Left lung (tissue), 4 donors: ENCODE measurements at regions not wholly inside any gene's neighbourhood (a gene's known extent, or its start where the extent isn't known, plus 50 kb on each side); places are given as distances from the start of the nearest gene placed in this dataset.
A peak's percentile ranks its signal among the peaks of the same experiment; 100 is the strongest.

Experiments
- ATAC-seq: fragments of 200-7000 bp; cut with Tn5 transposase; one replicate; pipeline ENCODE4 v1.9.1; 2020; ENCODE audit warnings: moderate library complexity
- DNase-seq, 4 donors: peaks; one replicate each; pipeline ENCODE4 v3.0.0-alpha.2; 2013 to 2020
- H3K27ac ChIP-seq, 2 donors: fragments of 200-600 bp; sonication (generic) in 1 of 2; one replicate each; pipeline versions ENCODE4 v1.5.0 to v1.8.0; 2020 to 2021
- H3K27me3 ChIP-seq, 2 donors: fragments of 200-600 bp; sonication (generic) in 1 of 2; one replicate each; pipeline versions ENCODE4 v1.5.0 to v1.8.0; 2020 to 2021
- H3K36me3 ChIP-seq, 2 donors: fragments of 200-600 bp; sonication (generic) in 1 of 2; one replicate each; pipeline versions ENCODE4 v1.5.0 to v1.8.0; 2020 to 2021
- H3K4me1 ChIP-seq, 2 donors: fragments of 200-600 bp; one replicate each; pipeline ENCODE4 v1.8.0; 2021
- H3K4me3 ChIP-seq, 2 donors: fragments of 200-600 bp; sonication (generic) in 1 of 2; one replicate each; pipeline versions ENCODE4 v1.5.0 to v1.8.0; 2020 to 2021; ENCODE audit warnings: mild to moderate bottlenecking in 1 of 2
- H3K9me3 ChIP-seq, 2 donors: fragments of 200-600 bp; sonication (generic) in 1 of 2; one replicate each; pipeline versions ENCODE4 v1.5.0 to v1.8.0; 2020 to 2021
- intact Hi-C, 2 donors: fragments of 100-400 bp; cut with DNase I; formaldehyde crosslinking; loops; one replicate each; pipeline versions ENCODE4 v1.11.2 to v1.14.2; 2022
- TF ChIP-seq, protein P1 (sequence below), 2 donors: fragments of 200-600 bp; sonication (generic) in 1 of 2; IDR thresholded peaks; one replicate each; pipeline versions ENCODE4 v1.5.0 to v1.8.0; 2021; ENCODE audit warnings: antibody characterized with exemption in 2 of 2
- donor health status: DM: no; HTN: yes; CAD: no.
- donor health status: DM: no; HTN: no; CAD: no.

DNA sequence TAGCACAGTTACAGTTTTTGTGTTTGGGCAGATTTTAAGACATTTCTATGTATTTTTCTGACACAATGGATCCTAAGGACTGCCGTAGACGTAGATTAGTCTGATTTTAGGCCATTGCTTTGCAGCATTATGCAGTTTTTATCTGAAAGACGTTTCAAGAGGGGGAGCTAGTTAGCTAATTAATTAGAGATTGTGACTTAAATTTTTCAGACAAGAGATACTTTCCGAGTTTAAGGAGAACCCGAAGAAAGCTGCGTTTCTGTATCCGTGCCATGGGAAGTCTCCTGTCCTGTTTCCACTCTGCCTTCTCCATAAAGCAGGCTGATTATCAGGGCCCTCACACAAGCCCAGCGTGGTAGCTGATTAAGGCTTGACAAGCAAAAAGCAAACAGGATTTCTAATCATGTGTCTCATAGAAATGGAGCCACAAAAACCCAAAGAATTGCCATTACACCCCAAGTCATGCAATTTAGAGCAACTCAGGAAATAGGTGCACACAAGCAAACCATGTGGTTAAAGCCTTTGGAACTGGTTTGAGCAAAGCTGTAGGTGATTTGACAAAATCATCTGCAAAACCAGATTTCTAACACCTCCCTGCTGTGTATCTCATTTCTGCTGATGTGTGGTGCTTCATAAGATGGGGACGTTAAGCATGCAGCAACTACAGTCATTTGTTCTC lies 808.1 kb downstream of the RNF144A start:
- DNase-seq (peak in 2 of 4 donors; percentile 32 to 48), ATAC-seq (peak; percentile 29)
- no peaks in the 10 kb centered on the region for H3K36me3 ChIP-seq
- no peak overlapping the region for H3K27ac ChIP-seq
- no peaks in the 10 kb centered on the region for H3K27me3 ChIP-seq
- H3K4me1 ChIP-seq: no peaks in the 10 kb centered on the region
- intact Hi-C loops: no loop called here
- TF ChIP-seq, protein P1, sequence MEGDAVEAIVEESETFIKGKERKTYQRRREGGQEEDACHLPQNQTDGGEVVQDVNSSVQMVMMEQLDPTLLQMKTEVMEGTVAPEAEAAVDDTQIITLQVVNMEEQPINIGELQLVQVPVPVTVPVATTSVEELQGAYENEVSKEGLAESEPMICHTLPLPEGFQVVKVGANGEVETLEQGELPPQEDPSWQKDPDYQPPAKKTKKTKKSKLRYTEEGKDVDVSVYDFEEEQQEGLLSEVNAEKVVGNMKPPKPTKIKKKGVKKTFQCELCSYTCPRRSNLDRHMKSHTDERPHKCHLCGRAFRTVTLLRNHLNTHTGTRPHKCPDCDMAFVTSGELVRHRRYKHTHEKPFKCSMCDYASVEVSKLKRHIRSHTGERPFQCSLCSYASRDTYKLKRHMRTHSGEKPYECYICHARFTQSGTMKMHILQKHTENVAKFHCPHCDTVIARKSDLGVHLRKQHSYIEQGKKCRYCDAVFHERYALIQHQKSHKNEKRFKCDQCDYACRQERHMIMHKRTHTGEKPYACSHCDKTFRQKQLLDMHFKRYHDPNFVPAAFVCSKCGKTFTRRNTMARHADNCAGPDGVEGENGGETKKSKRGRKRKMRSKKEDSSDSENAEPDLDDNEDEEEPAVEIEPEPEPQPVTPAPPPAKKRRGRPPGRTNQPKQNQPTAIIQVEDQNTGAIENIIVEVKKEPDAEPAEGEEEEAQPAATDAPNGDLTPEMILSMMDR (IDR thresholded peaks at IDR 0.05): peak in 1 of 2 donors; percentile 8
- no peaks in the 10 kb centered on the region for H3K9me3 ChIP-seq
- H3K4me3 ChIP-seq: no peak overlapping the region

DNA sequence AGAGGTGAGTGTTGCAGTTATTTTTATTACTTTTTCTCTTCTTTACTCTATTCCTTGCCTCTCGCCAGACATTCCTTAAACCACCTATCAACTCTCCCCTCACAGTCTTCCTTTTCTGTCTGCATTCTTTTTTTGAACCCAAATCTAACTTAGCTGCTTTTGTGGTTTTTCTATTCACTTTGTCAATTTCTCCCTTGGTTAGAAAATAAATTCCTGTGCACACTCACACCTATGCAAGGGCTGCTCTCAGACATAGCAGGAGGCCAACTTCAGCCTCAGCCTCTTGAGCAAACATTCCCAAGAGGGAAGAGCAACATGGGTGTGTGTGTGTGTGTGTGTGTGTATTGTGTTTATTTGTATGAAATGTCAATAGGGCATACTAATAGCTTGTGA lies 808.6 kb downstream of the RNF144A start:
- H3K27me3 ChIP-seq: no peaks in the 10 kb centered on the region
- no peaks in the 10 kb centered on the region for H3K9me3 ChIP-seq
- H3K27ac ChIP-seq: no peak overlapping the region
- TF ChIP-seq, protein P1 (IDR thresholded peaks at IDR 0.05): no peak
- no peaks in the 10 kb centered on the region for H3K36me3 ChIP-seq
- DNase-seq (no peak), ATAC-seq (peak; percentile 46)
- H3K4me1 ChIP-seq: no peaks in the 10 kb centered on the region
- H3K4me3 ChIP-seq: no peak overlapping the region
- intact Hi-C loops: no loop called here

DNA sequence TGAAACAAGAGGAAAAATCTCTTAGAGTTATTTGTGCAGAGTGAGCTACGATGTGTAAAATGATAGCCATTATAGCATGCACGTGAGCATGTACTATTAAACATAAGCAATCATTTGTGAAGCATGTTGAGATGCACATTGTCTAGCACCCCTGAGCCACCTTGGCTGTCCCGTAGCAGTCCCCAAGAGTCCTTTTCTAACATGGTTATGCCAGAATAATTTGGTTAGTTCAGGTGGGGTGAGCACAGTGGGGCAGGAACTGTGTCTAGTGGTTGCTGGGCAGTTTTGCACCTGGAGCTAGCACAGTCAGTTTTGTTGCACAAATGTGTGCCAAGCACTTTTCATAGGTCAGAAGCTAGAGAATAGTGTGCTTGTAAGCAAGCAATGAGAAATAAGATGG lies 809.8 kb downstream of the RNF144A start:
- H3K9me3 ChIP-seq: no peaks in the 10 kb centered on the region
- no peak overlapping the region for H3K27ac ChIP-seq
- intact Hi-C loops: no loop called here

DNA sequence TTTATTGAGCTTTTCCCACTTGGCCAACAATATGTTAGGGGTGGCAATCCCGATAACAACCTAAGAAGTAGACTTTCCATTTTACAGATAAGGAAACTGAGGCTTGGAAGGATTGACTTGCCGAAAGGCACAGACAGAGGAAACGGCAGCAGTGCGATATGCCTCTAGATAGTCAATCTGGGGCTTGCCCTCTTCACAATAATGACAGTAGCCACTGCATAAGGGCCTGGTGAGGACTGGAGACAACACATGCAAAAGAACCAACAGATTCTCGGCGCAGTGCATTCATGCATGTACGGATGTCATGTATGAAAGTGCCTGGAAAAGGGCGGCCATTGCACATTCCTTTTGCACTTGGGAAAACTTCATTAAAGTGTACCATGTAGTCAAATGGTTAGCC lies 811.2 kb downstream of the RNF144A start:
- H3K9me3 ChIP-seq: no peaks in the 10 kb centered on the region
- H3K4me3 ChIP-seq: peak overlapping the region in 1 of 2 donors; percentile 13
- intact Hi-C loops: no loop called here
- no peaks in the 10 kb centered on the region for H3K27me3 ChIP-seq
- no peak overlapping the region for H3K27ac ChIP-seq
- no peaks in the 10 kb centered on the region for H3K36me3 ChIP-seq
- TF ChIP-seq, protein P1 (IDR thresholded peaks at IDR 0.05): no peak
- DNase-seq: no peak
- no peaks in the 10 kb centered on the region for H3K4me1 ChIP-seq
- no peak for ATAC-seq

More for the DNA sequence above, 809.8 kb downstream of the RNF144A start:
- TF ChIP-seq, protein P1 (IDR thresholded peaks at IDR 0.05): no peak
- Histone ChIP-seq H3K4me1 (no peaks in the 10 kb centered on the region), H3K4me3 (peak overlapping the region in 1 of 2 donors; percentile 4), H3K36me3 (no peaks in the 10 kb centered on the region), H3K27me3 (no peaks in the 10 kb centered on the region)
- DNase-seq (no peak), ATAC-seq (no peak)

DNA sequence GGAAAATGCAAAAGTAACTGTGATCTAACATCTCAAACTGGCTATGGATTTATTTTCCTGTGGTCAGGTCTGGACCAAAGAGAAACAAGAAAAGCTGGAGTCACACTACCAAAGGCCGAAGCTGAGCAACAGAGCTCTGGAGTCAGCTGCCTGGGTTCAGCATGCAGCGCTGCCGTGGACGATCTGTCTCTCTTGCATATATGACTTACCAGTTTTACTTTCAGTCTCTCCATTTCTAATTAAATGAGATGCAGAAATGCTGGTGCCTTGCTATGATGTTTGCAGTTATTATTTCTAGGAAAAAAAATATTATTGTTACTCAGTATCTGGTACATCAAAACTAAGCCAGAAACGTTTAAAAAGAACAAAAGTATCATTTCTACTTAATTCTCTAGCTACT lies 813.2 kb downstream of the RNF144A start:
- no peak for DNase-seq
- H3K27ac ChIP-seq: no peak overlapping the region

More for the DNA sequence above, 813.2 kb downstream of the RNF144A start:
- Histone ChIP-seq H3K27me3 (no peaks in the 10 kb centered on the region), H3K9me3 (no peaks in the 10 kb centered on the region), H3K4me3 (no peak overlapping the region), H3K4me1 (no peaks in the 10 kb centered on the region), H3K36me3 (no peaks in the 10 kb centered on the region)
- TF ChIP-seq, protein P1 (IDR thresholded peaks at IDR 0.05): no peak
- intact Hi-C loops: no loop called here
- no peak for ATAC-seq
